ENCODE measurements at regions not wholly inside any gene's neighbourhood (a gene's known extent, or its start where the extent isn't known, plus 50 kb on each side); places are given as distances from the start of the nearest gene placed in this dataset.

GRCh38 chr7:38020121-38020785 is 99.8 kb downstream of the EPDR1 start:
- H3K9me3 Mint-ChIP-seq, result peaks cover 8% of the 10 kb centered on the region
- H3K36me3 Mint-ChIP-seq (ENCODE audit: low read depth), result no peaks in the 10 kb centered on the region
- H3K27ac Mint-ChIP-seq, result no peak overlapping the region
- TF ChIP-seq CTCF (IDR thresholded peaks at IDR 0.05; ENCODE audit: unreplicated experiment in 3 of 3), result no peak
- no peak overlapping the region for H3K4me3 Mint-ChIP-seq
- H3K27me3 Mint-ChIP-seq (ENCODE audit: low read depth), result no peaks in the 10 kb centered on the region
- H3K4me1 Mint-ChIP-seq, result no peaks in the 10 kb centered on the region

DNA sequence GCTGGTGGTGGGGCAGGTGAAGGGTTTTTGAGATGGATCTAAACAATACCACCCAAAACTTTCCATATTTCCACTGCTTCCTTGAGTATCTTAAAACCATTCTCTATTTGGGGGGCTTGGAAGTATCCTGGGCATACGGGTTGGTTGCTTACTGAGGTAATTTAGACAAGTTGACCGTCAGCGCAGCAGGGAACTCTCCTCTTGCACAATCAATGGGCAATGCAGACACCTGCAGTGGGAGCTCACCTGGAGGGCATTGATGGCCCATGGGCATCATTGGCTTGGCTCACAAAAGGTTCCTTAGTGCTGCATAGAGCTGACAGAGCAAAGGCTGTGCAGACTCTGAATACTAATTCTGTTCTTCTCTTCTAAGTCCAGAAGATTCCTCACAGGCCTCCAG is 101.5 kb downstream of the EPDR1 start:
- no peak overlapping the region for H3K4me3 Mint-ChIP-seq
- no peak for TF ChIP-seq CTCF (IDR thresholded peaks at IDR 0.05; ENCODE audit: unreplicated experiment in 3 of 3)
- H3K36me3 Mint-ChIP-seq (ENCODE audit: low read depth), result no peaks in the 10 kb centered on the region

GRCh38 chr7:38025815-38026214 is 105.4 kb downstream of the EPDR1 start:
- H3K36me3 Mint-ChIP-seq (ENCODE audit: low read depth), result no peaks in the 10 kb centered on the region
- no peaks in the 10 kb centered on the region for H3K4me1 Mint-ChIP-seq
- no peak overlapping the region for H3K27ac Mint-ChIP-seq
- TF ChIP-seq CTCF (IDR thresholded peaks at IDR 0.05; ENCODE audit: unreplicated experiment in 3 of 3), result no peak
- peaks cover 3% of the 10 kb centered on the region for H3K9me3 Mint-ChIP-seq
- H3K4me3 Mint-ChIP-seq, result no peak overlapping the region
- H3K27me3 Mint-ChIP-seq (ENCODE audit: low read depth), result no peaks in the 10 kb centered on the region

More for the DNA sequence above, 101.5 kb downstream of the EPDR1 start:
- H3K27ac Mint-ChIP-seq, result no peak overlapping the region
- H3K9me3 Mint-ChIP-seq, result peaks cover 1% of the 10 kb centered on the region
- H3K4me1 Mint-ChIP-seq, result no peaks in the 10 kb centered on the region
- no peaks in the 10 kb centered on the region for H3K27me3 Mint-ChIP-seq (ENCODE audit: low read depth)

DNA sequence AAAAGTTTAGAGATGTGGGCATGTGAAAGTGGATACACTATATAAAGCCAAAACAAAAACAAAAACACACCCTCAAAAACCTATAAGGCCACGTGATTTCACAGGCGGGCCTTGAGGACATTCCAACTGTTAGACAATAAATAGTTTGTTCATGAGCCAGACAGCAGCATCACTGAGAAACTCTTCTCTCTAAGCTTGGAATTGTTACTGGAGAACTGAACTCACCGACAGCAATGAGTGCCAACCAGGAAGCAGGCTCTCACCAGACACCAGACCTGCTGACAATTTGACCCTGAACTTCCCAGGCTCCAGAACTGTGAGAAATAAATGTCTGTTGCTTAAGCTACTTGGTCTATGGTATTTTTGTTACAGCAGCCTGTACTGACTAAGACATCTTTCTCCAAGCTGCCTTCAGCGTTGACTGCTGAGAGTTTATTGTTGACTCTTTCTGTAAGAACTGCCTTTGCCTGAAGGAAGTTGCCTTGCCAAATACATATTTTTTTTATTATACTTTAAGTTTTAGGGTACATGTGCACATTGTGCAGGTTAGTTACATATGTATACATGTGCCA is 107.5 kb downstream of the EPDR1 start:
- Mint-ChIP-seq H3K4me3 (no peak overlapping the region), H3K9me3 (peaks cover 3% of the 10 kb centered on the region), H3K27ac (no peak overlapping the region), H3K27me3 (ENCODE audit: low read depth) (no peaks in the 10 kb centered on the region), H3K4me1 (no peaks in the 10 kb centered on the region), H3K36me3 (ENCODE audit: low read depth) (no peaks in the 10 kb centered on the region)
- no peak for TF ChIP-seq CTCF (IDR thresholded peaks at IDR 0.05; ENCODE audit: unreplicated experiment in 3 of 3)

- no peaks in the 10 kb centered on the region for H3K27me3 Mint-ChIP-seq (ENCODE audit: low read depth)
- TF ChIP-seq CTCF (IDR thresholded peaks at IDR 0.05; ENCODE audit: unreplicated experiment in 3 of 3), result no peak
- no peaks in the 10 kb centered on the region for H3K4me1 Mint-ChIP-seq
- no peak overlapping the region for H3K27ac Mint-ChIP-seq
- peaks cover 10% of the 10 kb centered on the region for H3K9me3 Mint-ChIP-seq
- H3K36me3 Mint-ChIP-seq (ENCODE audit: low read depth), result no peaks in the 10 kb centered on the region
- no peak overlapping the region for H3K4me3 Mint-ChIP-seq
Observed at GRCh38 chr7:38034062-38034908, 113.8 kb downstream of the EPDR1 start.

Data from nephron (organoid).